HG02759 (cell line): ENCODE measurements at regions not wholly inside any gene's neighbourhood (a gene's known extent, or its start where the extent isn't known, plus 50 kb on each side); places are given as distances from the start of the nearest gene placed in this dataset.

Experiments used
- ATAC-seq: cut with Tn5 transposase; IDR thresholded peaks from one replicate; pipeline ENCODE4 v1.9.1; 2021; ENCODE audit warnings: mild to moderate bottlenecking, moderate library complexity; ENCODE audit not compliant: unreplicated experiment

DNA sequence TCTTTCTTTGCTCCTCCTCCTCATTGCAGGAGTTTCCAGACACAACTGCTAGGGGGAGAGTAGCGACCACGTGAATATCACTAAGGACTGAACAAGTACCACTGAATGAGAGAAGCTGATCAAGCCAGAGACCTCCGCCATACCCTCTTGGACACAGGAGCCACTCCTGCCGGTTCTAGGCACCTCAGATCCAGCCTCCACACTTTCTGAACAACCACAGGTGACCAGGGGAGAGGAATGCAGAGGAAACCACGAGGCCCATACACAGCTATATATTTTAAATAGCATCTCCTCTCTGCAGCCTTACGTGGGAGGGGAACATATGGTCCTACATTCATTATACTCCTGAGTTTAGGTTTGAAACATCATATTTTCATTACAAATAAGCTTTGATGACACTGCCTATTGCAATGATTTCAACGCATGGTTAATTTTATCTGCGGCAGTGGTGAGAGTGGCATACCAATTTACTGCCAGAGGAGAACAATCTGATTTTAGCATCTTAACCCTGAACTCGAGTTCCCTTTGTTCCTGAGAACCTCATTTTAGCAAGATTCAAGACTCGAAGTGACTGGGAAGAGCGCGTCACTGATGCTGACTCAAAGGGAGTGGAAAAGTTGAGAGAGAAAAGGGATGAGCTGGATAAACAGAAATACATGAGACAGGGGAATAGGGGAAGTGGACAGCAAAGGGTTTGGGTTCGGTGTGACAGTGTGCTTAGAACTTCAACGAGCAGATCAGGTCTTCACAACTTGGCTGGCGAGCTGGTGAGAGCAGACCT lies 231.7 kb upstream of the PPARGC1A start:
- ATAC-seq = no peak

GRCh38 chr4:24117975-24118374 lies 228.1 kb upstream of the PPARGC1A start:
- no peak for ATAC-seq

DNA sequence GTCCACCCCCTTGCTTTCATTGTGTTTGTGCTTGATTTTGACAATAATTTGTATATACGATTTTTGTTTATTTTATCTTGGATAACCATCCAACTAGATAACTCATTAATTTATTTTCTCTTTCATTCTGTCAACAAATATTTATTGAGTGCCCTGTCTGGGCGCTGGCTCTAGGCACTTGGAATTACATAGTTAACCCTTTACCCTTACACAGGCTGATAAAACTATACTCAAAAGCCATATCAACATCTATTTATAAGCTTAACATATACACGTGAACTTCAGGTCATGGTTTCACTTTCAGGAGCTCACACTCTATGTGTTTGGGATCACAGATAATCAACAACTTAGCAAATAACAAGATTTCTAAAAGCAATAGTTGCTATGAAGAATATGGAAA lies 226.3 kb upstream of the PPARGC1A start:
- no peak for ATAC-seq

DNA sequence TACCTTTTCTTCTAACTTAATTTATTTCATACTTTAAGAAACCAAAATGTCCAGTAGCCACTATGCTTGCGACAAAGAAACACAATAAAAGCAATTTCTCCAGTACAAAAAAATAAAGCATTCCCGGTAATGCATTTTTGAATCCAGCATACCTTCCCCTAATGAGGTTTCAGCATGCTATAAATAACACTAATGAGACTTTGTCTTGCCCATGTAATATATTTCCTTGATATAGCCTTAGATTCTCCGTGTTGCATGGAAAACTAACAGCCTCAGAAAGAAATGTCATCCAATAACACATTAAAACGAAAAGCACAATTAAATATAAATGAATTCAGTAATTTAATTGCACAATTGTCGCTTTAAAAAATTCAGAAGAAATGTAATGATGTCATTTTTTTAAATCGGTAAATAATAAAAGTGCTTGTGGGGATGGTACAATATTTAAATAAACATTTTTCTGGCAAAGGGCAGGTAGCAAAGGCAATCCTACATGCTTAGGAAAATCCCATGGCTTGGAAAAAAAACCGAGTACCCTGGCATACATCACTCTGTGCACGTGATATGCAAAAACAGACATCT lies 225.2 kb upstream of the PPARGC1A start:
- no peak for ATAC-seq

GRCh38 chr4:24114444-24114843 lies 224.6 kb upstream of the PPARGC1A start:
- no peak for ATAC-seq

DNA sequence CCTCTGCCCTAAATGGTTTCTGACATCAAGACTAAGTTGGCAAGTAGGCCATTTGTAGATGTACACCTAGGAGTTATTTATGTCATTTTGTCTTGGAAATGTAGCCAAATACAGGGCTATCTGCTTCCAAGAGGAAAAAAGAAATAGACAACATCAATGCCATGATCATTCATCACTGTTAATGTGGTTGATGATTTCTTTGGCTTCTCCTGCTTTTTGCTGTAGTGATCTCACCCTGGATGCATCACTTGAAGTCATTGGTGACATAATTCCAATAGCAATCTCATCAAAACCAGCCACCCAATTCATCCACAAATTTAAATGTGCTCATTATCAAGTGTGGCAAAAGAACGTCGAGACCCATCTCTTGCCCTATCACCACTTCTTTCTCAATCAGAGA lies 222.6 kb upstream of the PPARGC1A start:
- ATAC-seq = no peak

GRCh38 chr4:24108567-24108966 lies 218.7 kb upstream of the PPARGC1A start:
- ATAC-seq = no peak

- ATAC-seq = no peak
These were observed 215.6 kb upstream of the PPARGC1A start for GRCh38 chr4:24105327-24106038.

DNA sequence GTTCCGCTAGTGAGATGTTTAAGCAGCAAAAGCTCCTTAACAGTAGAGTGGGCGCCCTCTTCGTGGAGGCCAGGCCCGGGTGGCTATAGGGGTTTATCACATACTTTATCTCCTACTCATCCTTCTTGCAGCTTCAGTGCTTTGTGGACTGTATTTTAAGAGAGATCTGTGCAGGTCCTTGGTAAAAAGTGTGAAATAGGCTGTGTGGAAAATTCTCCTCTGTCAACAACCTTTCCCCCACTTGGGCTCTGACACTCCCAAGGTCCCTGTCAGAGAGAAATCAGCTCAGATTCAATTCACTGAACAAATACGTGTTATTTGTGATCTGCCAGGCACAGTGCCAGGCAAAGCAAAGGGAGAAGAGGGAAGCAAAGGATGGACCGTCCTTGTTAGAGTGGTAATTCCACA lies 214.3 kb upstream of the PPARGC1A start:
- ATAC-seq = no peak

- no peak for ATAC-seq
These were observed 213.7 kb upstream of the PPARGC1A start for GRCh38 chr4:24103434-24104157.

- ATAC-seq = no peak
These were observed 212.8 kb upstream of the PPARGC1A start for GRCh38 chr4:24102621-24103020.

DNA sequence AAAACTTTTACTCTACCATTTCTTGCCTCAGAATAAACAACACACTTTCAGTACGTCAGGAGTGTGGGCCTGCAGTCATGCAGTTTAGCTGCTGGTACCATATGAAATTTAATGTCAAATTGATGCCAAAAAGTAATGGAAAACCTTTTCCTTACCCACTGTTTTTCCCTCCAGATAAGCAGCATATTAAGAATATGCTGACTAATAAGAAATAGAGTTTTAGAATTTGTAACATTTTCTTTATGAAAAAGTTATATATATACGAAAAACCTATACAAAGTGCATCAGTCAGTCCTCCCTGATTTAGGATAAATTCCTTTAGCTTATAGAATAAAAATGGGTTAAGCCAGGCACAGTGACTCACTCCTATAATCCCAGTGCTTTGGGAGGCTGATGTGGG lies 206.8 kb upstream of the PPARGC1A start:
- ATAC-seq = no peak

GRCh38 chr4:24094726-24095125 lies 204.9 kb upstream of the PPARGC1A start:
- no peak for ATAC-seq

- ATAC-seq = no peak
These were observed 203.6 kb upstream of the PPARGC1A start for GRCh38 chr4:24093446-24093845.

DNA sequence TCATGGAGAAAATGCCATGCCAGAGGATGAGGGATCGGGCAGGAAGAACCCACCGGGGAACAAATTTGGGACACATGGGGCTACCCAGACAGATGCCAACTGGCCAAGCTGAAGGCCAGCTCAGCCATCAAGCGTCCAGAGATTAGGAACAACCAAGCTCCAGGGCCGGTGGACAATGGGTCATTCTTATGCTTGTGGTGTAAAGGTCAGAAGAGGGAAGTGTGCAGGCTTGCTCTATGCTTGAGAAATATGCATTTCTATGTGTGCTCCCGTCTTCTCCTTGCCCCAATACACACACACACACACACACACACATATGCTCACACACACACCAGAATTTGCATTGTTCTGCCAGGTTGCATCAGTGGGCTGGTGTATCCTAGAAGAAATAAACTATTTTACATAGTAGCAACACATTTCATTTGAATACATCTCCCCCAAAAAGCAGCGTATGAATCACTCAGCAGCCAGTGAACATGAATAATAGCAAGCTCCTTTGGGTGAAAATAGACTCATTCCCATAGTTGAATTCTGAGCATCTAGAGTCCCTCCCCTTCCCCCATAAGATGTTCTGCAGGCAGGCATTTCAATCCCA lies 201.9 kb upstream of the PPARGC1A start:
- no peak for ATAC-seq

DNA sequence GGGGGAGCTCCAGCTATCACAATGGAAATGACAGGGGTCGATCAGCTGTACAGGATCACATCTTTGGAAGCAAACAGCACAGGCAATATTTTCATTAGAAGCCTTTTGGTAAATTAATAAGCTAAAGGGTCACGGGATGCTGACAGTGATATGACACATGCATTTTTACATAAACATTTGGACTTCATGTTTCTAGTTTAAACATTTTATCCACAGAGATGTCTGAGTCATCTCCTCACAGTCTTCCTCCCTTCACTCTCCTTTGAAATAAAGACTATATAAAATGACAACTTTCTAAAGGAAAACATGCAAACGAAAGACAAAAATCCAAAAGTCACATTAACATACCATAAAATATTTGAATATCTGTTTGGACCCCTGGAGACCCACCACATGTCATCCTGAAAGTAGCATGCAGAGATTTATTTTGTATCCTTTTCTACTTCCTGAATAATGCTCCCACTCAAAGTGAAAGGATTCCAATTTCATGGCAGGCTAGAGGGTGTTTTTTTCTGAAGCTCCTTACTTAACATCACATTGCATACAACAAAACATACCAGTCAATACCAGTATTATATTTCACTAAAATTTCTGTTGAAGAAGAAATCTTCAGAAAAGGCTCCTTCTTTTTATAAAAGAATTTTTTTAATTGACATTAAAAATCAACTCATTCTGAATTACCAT lies 200.1 kb upstream of the PPARGC1A start:
- no peak for ATAC-seq

DNA sequence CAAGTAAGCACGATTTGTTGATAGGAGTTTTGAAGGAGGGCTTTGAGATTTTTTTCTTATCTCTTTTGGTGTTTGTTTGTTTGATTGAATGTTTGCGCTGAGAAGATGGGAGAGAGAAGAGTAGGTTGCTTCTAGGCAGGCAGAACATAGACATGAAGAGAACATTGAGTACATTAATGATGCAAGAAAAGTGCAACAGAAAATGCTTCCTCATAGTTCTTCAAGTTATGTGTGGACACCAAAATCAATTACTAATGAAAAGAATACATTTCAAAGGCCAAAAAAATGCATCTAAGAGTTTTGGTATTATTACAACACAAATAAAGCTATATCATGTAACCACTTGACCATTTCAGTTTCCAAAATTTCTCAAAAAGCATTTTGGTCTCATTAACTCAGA lies 191.0 kb upstream of the PPARGC1A start:
- ATAC-seq = no peak

GRCh38 chr4:24078347-24078962 lies 188.6 kb upstream of the PPARGC1A start:
- ATAC-seq = no peak

GRCh38 chr4:24076811-24077210 lies 187.0 kb upstream of the PPARGC1A start:
- ATAC-seq = no peak

- ATAC-seq = no peak
These were observed 184.1 kb upstream of the PPARGC1A start for GRCh38 chr4:24073948-24074347.
